DMS153 (cell line): ENCODE measurements at regions not wholly inside any gene's neighbourhood (a gene's known extent, or its start where the extent isn't known, plus 50 kb on each side); places are given as distances from the start of the nearest gene placed in this dataset.
"Not testable (repeated sequence)": the region's sequence is repeated elsewhere in the genome, so short reads cannot be mapped to it uniquely, and the experiment has no call there.

ENCODE experiments used
- DNase-seq: peaks from one replicate; lab custom pipeline; 2025; lab: John Stamatoyannopoulos, UW

- no peak for DNase-seq
These were observed 136.2 kb upstream of the BOD1L1 start for GRCh38 chr4:13763707-13764106.

GRCh38 chr4:13765539-13765938, 138.0 kb upstream of the BOD1L1 start:
- no peak for DNase-seq

- DNase-seq: no peak
These were observed 139.4 kb upstream of the BOD1L1 start for GRCh38 chr4:13766761-13767540.

GRCh38 chr4:13777341-13777740, 149.8 kb upstream of the BOD1L1 start:
- no peak for DNase-seq

- DNase-seq: no peak
These were observed 150.8 kb upstream of the BOD1L1 start for GRCh38 chr4:13778367-13778766.

GRCh38 chr4:13782231-13782630, 154.7 kb upstream of the BOD1L1 start:
- DNase-seq: no peak

GRCh38 chr4:13783800-13784411, 156.4 kb upstream of the BOD1L1 start:
- no peak for DNase-seq

GRCh38 chr4:13793020-13793710, 165.6 kb upstream of the BOD1L1 start:
- DNase-seq: no peak

- no peak for DNase-seq
These were observed 167.5 kb upstream of the BOD1L1 start for GRCh38 chr4:13794819-13795565.

GRCh38 chr4:13797061-13797460, 169.5 kb upstream of the BOD1L1 start:
- no peak for DNase-seq

GRCh38 chr4:13815231-13815630, 187.7 kb upstream of the BOD1L1 start:
- DNase-seq: no peak

- DNase-seq: no peak
These were observed 188.9 kb upstream of the BOD1L1 start for GRCh38 chr4:13816472-13816871.

GRCh38 chr4:13821522-13821921, 194.0 kb upstream of the BOD1L1 start:
- no peak for DNase-seq

- not testable (repeated sequence) for DNase-seq
These were observed 198.3 kb upstream of the BOD1L1 start for GRCh38 chr4:13825822-13826221.

GRCh38 chr4:13829457-13829856, 201.9 kb upstream of the BOD1L1 start:
- no peak for DNase-seq

- DNase-seq: no peak
These were observed 202.9 kb upstream of the BOD1L1 start for GRCh38 chr4:13830449-13830848.

GRCh38 chr4:13833171-13833804, 205.8 kb upstream of the BOD1L1 start:
- no peak for DNase-seq

- DNase-seq: no peak
These were observed 209.7 kb upstream of the BOD1L1 start for GRCh38 chr4:13836946-13837912.

GRCh38 chr4:13840502-13841190, 213.1 kb upstream of the BOD1L1 start:
- DNase-seq: no peak

- no peak for DNase-seq
These were observed 217.2 kb upstream of the BOD1L1 start for GRCh38 chr4:13844740-13845139.
